ENCODE measurements at regions not wholly inside any gene's neighbourhood (a gene's known extent, or its start where the extent isn't known, plus 50 kb on each side); places are given as distances from the start of the nearest gene placed in this dataset.

DNA sequence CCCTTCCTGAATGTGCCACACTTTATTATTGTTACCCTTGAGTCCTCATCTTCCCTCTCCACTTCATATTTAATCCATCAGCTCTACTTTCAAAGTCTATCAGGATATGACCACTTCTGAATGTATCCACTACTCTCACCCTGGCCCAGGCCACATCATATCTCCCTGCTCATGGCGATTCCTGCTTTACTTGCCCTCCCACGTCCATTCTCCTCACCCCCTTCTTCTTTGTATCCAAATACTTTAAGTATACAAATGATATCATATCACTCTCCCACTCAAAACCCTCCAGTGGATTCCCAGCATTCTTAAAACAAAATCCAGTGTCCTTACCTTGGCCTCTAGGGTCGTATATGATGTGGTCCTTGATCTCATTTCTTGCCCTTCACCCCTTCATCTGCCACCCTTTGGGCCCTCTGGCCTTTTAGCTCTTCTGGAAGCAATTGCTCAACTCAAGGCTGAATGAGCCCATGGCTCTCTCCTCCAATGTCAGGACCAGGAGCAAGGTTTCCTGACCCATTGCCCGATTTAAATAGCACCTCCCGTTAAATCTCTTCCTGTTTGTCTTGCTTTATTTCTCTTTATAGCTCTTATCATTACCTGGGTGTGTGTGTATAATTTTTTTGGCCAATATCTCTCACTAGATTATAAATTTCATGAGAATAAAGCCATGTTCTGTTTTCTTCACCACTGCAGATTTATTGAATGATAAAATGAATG lies 205.9 kb upstream of the ECI2 start:
- no peak overlapping the region for H2BK15ac ChIP-seq (ENCODE audit: low read depth, poor library complexity, severe bottlenecking)
- 85% methylated on average over 3 of the region's 5 CpGs for WGBS

DNA sequence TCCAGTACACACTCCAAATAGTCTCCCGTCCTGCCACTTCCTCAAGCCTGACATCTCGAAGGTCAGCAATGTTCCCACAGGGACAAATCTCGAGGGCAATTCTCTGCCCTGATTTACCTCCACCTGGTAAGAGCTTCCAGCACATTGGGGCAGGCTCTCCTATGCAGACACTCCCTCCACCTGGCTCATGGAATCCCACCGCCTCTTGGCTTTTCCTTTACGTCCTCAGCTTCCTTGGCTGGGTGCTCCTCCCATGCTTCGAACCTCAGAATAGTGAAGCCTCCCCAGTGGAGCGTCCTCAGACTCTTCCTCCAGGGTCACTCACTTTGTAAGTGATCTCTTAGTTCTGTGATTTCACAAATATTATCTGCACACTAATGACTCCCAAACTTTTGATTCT lies 205.2 kb upstream of the ECI2 start:
- Histone ChIP-seq H3K4me3 (ENCODE audit: insufficient read depth in 1 of 2, low read depth in 1 of 2, low read length in 2 of 2) (no peak overlapping the region), H3K27ac (ENCODE audit: low read length, poor library complexity, severe bottlenecking) (no peak overlapping the region), H2BK15ac (ENCODE audit: low read depth, poor library complexity, severe bottlenecking) (no peak overlapping the region), H4K91ac (ENCODE audit: low read length) (no peak overlapping the region), H3K27me3 (ENCODE audit: control insufficient read depth in 1 of 2, insufficient read depth in 1 of 2, low read length in 2 of 2) (no peaks in the 10 kb centered on the region), H3K4me1 (ENCODE audit: control insufficient read depth, insufficient read depth, low read depth, low read length) (peaks cover 7% of the 10 kb centered on the region), H4K8ac (ENCODE audit: low read length) (no peak overlapping the region), H3K4me2 (ENCODE audit: low read length, poor library complexity, severe bottlenecking) (no peak overlapping the region), H3K14ac (ENCODE audit: low read length in 2 of 2) (no peak overlapping the region), H3K79me1 (replicated peaks; ENCODE audit: low read length, poor library complexity, severe bottlenecking) (no peaks in the 10 kb centered on the region), H2BK12ac (ENCODE audit: low read length in 2 of 2) (peak overlapping the region in 1 of 2 experiments; percentile 38), H3K18ac (ENCODE audit: low read depth in 1 of 2, low read length in 2 of 2) (no peak overlapping the region), H3K23ac (ENCODE audit: low read length in 2 of 2) (no peak overlapping the region), H3K9me3 (ENCODE audit: control insufficient read depth, low read length) (no peaks in the 10 kb centered on the region), H2BK5ac (ENCODE audit: low read depth, low read length, poor library complexity, severe bottlenecking) (no peak overlapping the region), H3K9ac (ENCODE audit: low read length) (no peak overlapping the region), H2AK5ac (ENCODE audit: low read length, severe bottlenecking) (no peak overlapping the region), H2AFZ (ENCODE audit: low read depth, low read length) (no peak overlapping the region), H3K4ac (ENCODE audit: low read depth in 1 of 2, low read length in 2 of 2) (no peak overlapping the region), H2BK120ac (ENCODE audit: low read depth, low read length) (no peak overlapping the region), H3K36me3 (ENCODE audit: control insufficient read depth in 1 of 2, insufficient read depth in 2 of 2, low read depth in 1 of 2, low read length in 2 of 2) (no peaks in the 10 kb centered on the region)
- WGBS: 86% methylated on average over 7 of the region's 7 CpGs
- DNase-seq: no peak

More for the DNA sequence above, 205.9 kb upstream of the ECI2 start:
- no peak overlapping the region for H3K23ac ChIP-seq (ENCODE audit: low read length in 2 of 2)
- H2BK12ac ChIP-seq (ENCODE audit: low read length in 2 of 2): no peak overlapping the region
- no peak overlapping the region for H3K9ac ChIP-seq (ENCODE audit: low read length)
- H3K27me3 ChIP-seq (ENCODE audit: control insufficient read depth in 1 of 2, insufficient read depth in 1 of 2, low read length in 2 of 2): no peaks in the 10 kb centered on the region
- no peak overlapping the region for H2AFZ ChIP-seq (ENCODE audit: low read depth, low read length)
- no peaks in the 10 kb centered on the region for H3K79me1 ChIP-seq (replicated peaks; ENCODE audit: low read length, poor library complexity, severe bottlenecking)
- no peak overlapping the region for H2BK5ac ChIP-seq (ENCODE audit: low read depth, low read length, poor library complexity, severe bottlenecking)
- no peak overlapping the region for H4K91ac ChIP-seq (ENCODE audit: low read length)
- H3K9me3 ChIP-seq (ENCODE audit: control insufficient read depth, low read length): no peaks in the 10 kb centered on the region
- no peak overlapping the region for H3K4ac ChIP-seq (ENCODE audit: low read depth in 1 of 2, low read length in 2 of 2)
- no peak overlapping the region for H4K8ac ChIP-seq (ENCODE audit: low read length)
- no peak overlapping the region for H3K4me2 ChIP-seq (ENCODE audit: low read length, poor library complexity, severe bottlenecking)
- no peak overlapping the region for H3K27ac ChIP-seq (ENCODE audit: low read length, poor library complexity, severe bottlenecking)
- no peak overlapping the region for H2BK120ac ChIP-seq (ENCODE audit: low read depth, low read length)
- no peak for DNase-seq
- H3K14ac ChIP-seq (ENCODE audit: low read length in 2 of 2): no peak overlapping the region
- no peaks in the 10 kb centered on the region for H3K36me3 ChIP-seq (ENCODE audit: control insufficient read depth in 1 of 2, insufficient read depth in 2 of 2, low read depth in 1 of 2, low read length in 2 of 2)
- no peak overlapping the region for H2AK5ac ChIP-seq (ENCODE audit: low read length, severe bottlenecking)
- H3K4me3 ChIP-seq (ENCODE audit: insufficient read depth in 1 of 2, low read depth in 1 of 2, low read length in 2 of 2): no peak overlapping the region
- no peak overlapping the region for H3K18ac ChIP-seq (ENCODE audit: low read depth in 1 of 2, low read length in 2 of 2)
- H3K4me1 ChIP-seq (ENCODE audit: control insufficient read depth, insufficient read depth, low read depth, low read length): peaks cover 8% of the 10 kb centered on the region

DNA sequence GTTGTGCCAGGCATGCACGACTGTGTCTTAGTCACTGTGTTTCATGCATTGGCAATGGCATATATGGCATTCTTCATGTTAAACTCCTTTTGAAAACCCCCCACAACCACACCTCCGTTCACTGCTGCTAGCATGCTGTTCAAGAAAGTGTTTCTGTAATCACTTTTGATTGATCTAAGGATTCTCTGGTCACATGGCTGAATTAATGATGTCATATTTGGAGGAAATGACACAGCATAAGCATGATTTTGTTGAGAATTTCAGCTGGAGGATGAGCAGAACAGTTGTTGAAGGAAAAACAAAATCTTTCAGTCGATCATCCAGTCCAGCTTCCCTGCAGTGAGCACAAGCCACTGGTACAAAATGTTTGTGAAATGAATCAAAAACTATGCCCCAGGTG lies 203.5 kb upstream of the ECI2 start:
- H4K91ac ChIP-seq (ENCODE audit: low read length): no peak overlapping the region

DNA sequence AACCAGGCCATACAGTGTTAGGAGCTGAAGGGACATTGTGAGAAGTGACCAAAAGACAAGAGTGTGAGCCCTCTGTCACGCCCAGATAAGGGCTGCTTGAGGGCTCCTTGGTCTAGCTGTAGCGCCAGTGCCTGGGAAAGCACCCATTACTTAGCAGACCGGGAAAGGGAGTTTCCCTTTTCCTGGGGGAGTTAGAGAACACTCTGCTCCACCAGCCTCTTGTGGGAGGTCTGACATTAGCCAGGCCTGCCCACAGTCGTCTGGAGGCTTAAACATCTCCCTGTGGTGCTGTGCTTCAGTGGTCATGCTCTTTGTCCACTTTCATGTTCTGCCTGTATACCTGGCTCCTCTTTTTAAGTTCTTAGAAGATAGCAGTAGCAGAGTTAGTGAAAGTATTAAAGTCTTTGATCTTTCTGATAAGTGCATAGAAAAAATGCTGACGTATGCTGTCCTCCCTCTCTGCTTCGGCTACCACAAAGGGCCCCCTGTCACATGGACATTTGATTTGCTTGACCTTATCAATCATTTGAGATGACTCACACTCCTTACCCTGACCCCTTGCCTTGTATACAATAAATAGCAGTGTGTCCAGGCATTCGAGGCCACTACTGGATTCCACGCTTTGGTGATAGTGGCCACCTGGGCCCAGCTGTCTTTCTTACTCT lies 201.5 kb upstream of the ECI2 start:
- WGBS: 43% methylated on average over 8 of the region's 8 CpGs
- H4K8ac ChIP-seq (ENCODE audit: low read length): no peak overlapping the region
- H3K4me3 ChIP-seq (ENCODE audit: insufficient read depth in 1 of 2, low read depth in 1 of 2, low read length in 2 of 2): no peak overlapping the region
- H2AK5ac ChIP-seq (ENCODE audit: low read length, severe bottlenecking): no peak overlapping the region
- peak overlapping the region in 1 of 2 experiments; percentile 48 for H3K18ac ChIP-seq (ENCODE audit: low read depth in 1 of 2, low read length in 2 of 2)
- H3K14ac ChIP-seq (ENCODE audit: low read length in 2 of 2): no peak overlapping the region
- H3K9me3 ChIP-seq (ENCODE audit: control insufficient read depth, low read length): no peaks in the 10 kb centered on the region
- no peak overlapping the region for H3K23ac ChIP-seq (ENCODE audit: low read length in 2 of 2)
- H3K79me1 ChIP-seq (replicated peaks; ENCODE audit: low read length, poor library complexity, severe bottlenecking): no peaks in the 10 kb centered on the region
- peak overlapping the region in 1 of 2 experiments; percentile 73 for H2BK12ac ChIP-seq (ENCODE audit: low read length in 2 of 2)
- no peak overlapping the region for H3K4ac ChIP-seq (ENCODE audit: low read depth in 1 of 2, low read length in 2 of 2)
- no peak overlapping the region for H2BK15ac ChIP-seq (ENCODE audit: low read depth, poor library complexity, severe bottlenecking)
- no peak overlapping the region for H2BK120ac ChIP-seq (ENCODE audit: low read depth, low read length)
- no peak overlapping the region for H3K27ac ChIP-seq (ENCODE audit: low read length, poor library complexity, severe bottlenecking)
- peak; percentile 93 for DNase-seq
- no peak overlapping the region for H3K4me2 ChIP-seq (ENCODE audit: low read length, poor library complexity, severe bottlenecking)
- H3K9ac ChIP-seq (ENCODE audit: low read length): no peak overlapping the region
- H3K4me1 ChIP-seq (ENCODE audit: control insufficient read depth, insufficient read depth, low read depth, low read length): no peaks in the 10 kb centered on the region
- no peaks in the 10 kb centered on the region for H3K36me3 ChIP-seq (ENCODE audit: control insufficient read depth in 1 of 2, insufficient read depth in 2 of 2, low read depth in 1 of 2, low read length in 2 of 2)
- H2BK5ac ChIP-seq (ENCODE audit: low read depth, low read length, poor library complexity, severe bottlenecking): no peak overlapping the region
- H2AFZ ChIP-seq (ENCODE audit: low read depth, low read length): no peak overlapping the region
- H3K27me3 ChIP-seq (ENCODE audit: control insufficient read depth in 1 of 2, insufficient read depth in 1 of 2, low read length in 2 of 2): no peaks in the 10 kb centered on the region
- no peak overlapping the region for H4K91ac ChIP-seq (ENCODE audit: low read length)

More for the DNA sequence above, 203.5 kb upstream of the ECI2 start:
- Histone ChIP-seq H3K23ac (ENCODE audit: low read length in 2 of 2) (no peak overlapping the region), H2BK120ac (ENCODE audit: low read depth, low read length) (no peak overlapping the region), H2AK5ac (ENCODE audit: low read length, severe bottlenecking) (no peak overlapping the region), H2BK15ac (ENCODE audit: low read depth, poor library complexity, severe bottlenecking) (no peak overlapping the region), H3K36me3 (ENCODE audit: control insufficient read depth in 1 of 2, insufficient read depth in 2 of 2, low read depth in 1 of 2, low read length in 2 of 2) (no peaks in the 10 kb centered on the region), H3K27ac (ENCODE audit: low read length, poor library complexity, severe bottlenecking) (no peak overlapping the region), H3K4me1 (ENCODE audit: control insufficient read depth, insufficient read depth, low read depth, low read length) (peaks cover 1% of the 10 kb centered on the region), H3K79me1 (replicated peaks; ENCODE audit: low read length, poor library complexity, severe bottlenecking) (no peaks in the 10 kb centered on the region), H3K18ac (ENCODE audit: low read depth in 1 of 2, low read length in 2 of 2) (no peak overlapping the region), H4K8ac (ENCODE audit: low read length) (no peak overlapping the region), H3K4ac (ENCODE audit: low read depth in 1 of 2, low read length in 2 of 2) (no peak overlapping the region), H3K27me3 (ENCODE audit: control insufficient read depth in 1 of 2, insufficient read depth in 1 of 2, low read length in 2 of 2) (no peaks in the 10 kb centered on the region), H3K9me3 (ENCODE audit: control insufficient read depth, low read length) (no peaks in the 10 kb centered on the region), H3K4me3 (ENCODE audit: insufficient read depth in 1 of 2, low read depth in 1 of 2, low read length in 2 of 2) (no peak overlapping the region), H3K4me2 (ENCODE audit: low read length, poor library complexity, severe bottlenecking) (no peak overlapping the region), H2AFZ (ENCODE audit: low read depth, low read length) (no peak overlapping the region), H3K9ac (ENCODE audit: low read length) (no peak overlapping the region), H2BK5ac (ENCODE audit: low read depth, low read length, poor library complexity, severe bottlenecking) (no peak overlapping the region), H2BK12ac (ENCODE audit: low read length in 2 of 2) (no peak overlapping the region), H3K14ac (ENCODE audit: low read length in 2 of 2) (no peak overlapping the region)
- DNase-seq: no peak
- WGBS: 98% methylated on average over 3 of the region's 3 CpGs

Data from mesenchymal stem cell (in vitro differentiated cells and primary cell).